ENCODE measurements at regions not wholly inside any gene's neighbourhood (a gene's known extent, or its start where the extent isn't known, plus 50 kb on each side); places are given as distances from the start of the nearest gene placed in this dataset.

DNA sequence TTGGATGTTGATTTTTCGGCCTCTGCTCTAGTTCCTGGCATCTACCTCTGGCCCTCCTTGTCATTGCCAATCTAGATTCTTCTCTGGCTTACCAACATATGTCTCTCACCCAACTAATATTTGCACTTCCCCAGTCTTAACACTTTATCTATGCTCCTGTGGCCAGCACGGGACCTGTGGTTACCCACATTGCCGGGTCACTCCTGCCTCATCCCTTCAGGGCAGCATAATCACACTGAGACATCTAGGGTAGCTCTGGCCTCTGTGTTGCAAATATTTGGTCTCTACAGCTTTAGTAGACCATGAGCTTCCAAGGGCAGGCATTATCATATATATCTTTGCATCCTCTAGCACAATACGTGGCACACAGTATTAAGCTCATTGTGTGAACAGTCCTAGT lies 182.0 kb upstream of the ARHGAP20 start:
- H2AFZ ChIP-seq (ENCODE audit: low read depth): no peak overlapping the region

DNA sequence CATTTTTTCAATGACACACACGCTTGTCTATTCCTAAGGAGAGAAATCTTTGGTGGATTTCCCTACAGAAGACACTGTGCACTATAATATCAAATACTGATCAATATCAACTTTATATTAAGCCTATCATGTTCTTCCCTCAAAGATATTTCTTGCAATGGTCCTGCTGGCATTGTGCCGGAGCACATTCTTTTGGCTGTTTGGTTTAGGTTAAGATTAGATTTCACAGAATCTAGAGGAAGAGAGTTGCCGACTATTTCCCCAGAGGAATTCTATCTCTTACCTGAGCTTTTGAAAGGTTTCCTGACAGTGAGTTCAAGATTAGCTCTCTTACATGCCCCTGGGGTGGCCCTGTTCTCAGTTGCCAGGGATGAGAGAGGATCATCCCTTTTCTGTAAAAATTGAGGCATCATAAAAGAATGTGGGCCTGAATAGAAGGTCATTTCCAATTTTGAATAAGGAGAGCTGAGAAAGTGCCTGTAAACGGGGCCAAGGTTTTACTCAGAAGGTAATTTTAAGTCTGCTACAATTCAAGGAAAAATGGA lies 180.6 kb upstream of the ARHGAP20 start:
- H3K9ac ChIP-seq: no peak overlapping the region
- no peak overlapping the region for H3K4me3 ChIP-seq (IDR thresholded peaks at IDR 0.05; ENCODE audit: insufficient read depth, low read depth, low read length)
- no peaks in the 10 kb centered on the region for H3K27me3 ChIP-seq (ENCODE audit: insufficient read depth, low read depth)
- no peak overlapping the region for H3K4me2 ChIP-seq
- no peaks in the 10 kb centered on the region for H3K36me3 ChIP-seq (ENCODE audit: insufficient read depth)
- no peak overlapping the region for H3K27ac ChIP-seq
- H2AFZ ChIP-seq (ENCODE audit: low read depth): no peak overlapping the region
- no peaks in the 10 kb centered on the region for H4K20me1 ChIP-seq (ENCODE audit: insufficient read depth)
- H3K4me1 ChIP-seq (ENCODE audit: low read depth, poor library complexity, severe bottlenecking): no peaks in the 10 kb centered on the region
- H3K79me2 ChIP-seq (ENCODE audit: insufficient read depth, low read depth): no peaks in the 10 kb centered on the region
- TF ChIP-seq, protein P1, sequence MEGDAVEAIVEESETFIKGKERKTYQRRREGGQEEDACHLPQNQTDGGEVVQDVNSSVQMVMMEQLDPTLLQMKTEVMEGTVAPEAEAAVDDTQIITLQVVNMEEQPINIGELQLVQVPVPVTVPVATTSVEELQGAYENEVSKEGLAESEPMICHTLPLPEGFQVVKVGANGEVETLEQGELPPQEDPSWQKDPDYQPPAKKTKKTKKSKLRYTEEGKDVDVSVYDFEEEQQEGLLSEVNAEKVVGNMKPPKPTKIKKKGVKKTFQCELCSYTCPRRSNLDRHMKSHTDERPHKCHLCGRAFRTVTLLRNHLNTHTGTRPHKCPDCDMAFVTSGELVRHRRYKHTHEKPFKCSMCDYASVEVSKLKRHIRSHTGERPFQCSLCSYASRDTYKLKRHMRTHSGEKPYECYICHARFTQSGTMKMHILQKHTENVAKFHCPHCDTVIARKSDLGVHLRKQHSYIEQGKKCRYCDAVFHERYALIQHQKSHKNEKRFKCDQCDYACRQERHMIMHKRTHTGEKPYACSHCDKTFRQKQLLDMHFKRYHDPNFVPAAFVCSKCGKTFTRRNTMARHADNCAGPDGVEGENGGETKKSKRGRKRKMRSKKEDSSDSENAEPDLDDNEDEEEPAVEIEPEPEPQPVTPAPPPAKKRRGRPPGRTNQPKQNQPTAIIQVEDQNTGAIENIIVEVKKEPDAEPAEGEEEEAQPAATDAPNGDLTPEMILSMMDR (conservative IDR thresholded peaks at IDR 0.05; ENCODE audit: low read depth, low read length): no peak

More for the DNA sequence above, 182.0 kb upstream of the ARHGAP20 start:
- Histone ChIP-seq H3K27ac (no peak overlapping the region), H3K4me1 (ENCODE audit: low read depth, poor library complexity, severe bottlenecking) (no peaks in the 10 kb centered on the region), H3K4me3 (IDR thresholded peaks at IDR 0.05; ENCODE audit: insufficient read depth, low read depth, low read length) (no peak overlapping the region), H3K36me3 (ENCODE audit: insufficient read depth) (no peaks in the 10 kb centered on the region), H4K20me1 (ENCODE audit: insufficient read depth) (no peaks in the 10 kb centered on the region), H3K4me2 (no peak overlapping the region), H3K9ac (no peak overlapping the region), H3K27me3 (ENCODE audit: insufficient read depth, low read depth) (no peaks in the 10 kb centered on the region), H3K79me2 (ENCODE audit: insufficient read depth, low read depth) (no peaks in the 10 kb centered on the region)
- TF ChIP-seq, protein P1 (conservative IDR thresholded peaks at IDR 0.05; ENCODE audit: low read depth, low read length): no peak

DNA sequence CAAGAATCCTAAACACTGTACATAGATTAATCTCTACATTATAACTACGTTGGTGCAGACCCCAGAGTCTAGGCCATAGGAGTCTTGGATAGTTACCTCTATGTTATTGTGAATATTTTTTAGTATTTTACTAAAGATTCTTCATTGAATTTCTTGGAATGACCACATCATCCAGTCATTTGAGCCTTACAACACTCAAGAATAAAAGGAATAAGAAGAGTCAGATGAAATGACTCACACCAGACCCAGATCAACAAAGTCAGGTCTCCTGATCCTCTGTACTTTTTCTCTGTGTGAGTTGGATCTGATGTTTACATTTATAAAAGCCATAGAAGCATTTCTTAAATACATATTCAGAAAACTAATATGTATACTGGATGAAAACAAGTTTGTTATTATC lies 179.2 kb upstream of the ARHGAP20 start:
- TF ChIP-seq, protein P1 (conservative IDR thresholded peaks at IDR 0.05; ENCODE audit: low read depth, low read length): no peak
- no peak overlapping the region for H3K4me3 ChIP-seq (IDR thresholded peaks at IDR 0.05; ENCODE audit: insufficient read depth, low read depth, low read length)
- H3K9ac ChIP-seq: no peak overlapping the region
- H3K4me2 ChIP-seq: no peak overlapping the region
- no peaks in the 10 kb centered on the region for H3K79me2 ChIP-seq (ENCODE audit: insufficient read depth, low read depth)
- H4K20me1 ChIP-seq (ENCODE audit: insufficient read depth): no peaks in the 10 kb centered on the region
- H3K27ac ChIP-seq: no peak overlapping the region
- H3K4me1 ChIP-seq (ENCODE audit: low read depth, poor library complexity, severe bottlenecking): no peaks in the 10 kb centered on the region
- no peak overlapping the region for H2AFZ ChIP-seq (ENCODE audit: low read depth)
- H3K27me3 ChIP-seq (ENCODE audit: insufficient read depth, low read depth): no peaks in the 10 kb centered on the region
- H3K36me3 ChIP-seq (ENCODE audit: insufficient read depth): no peaks in the 10 kb centered on the region

DNA sequence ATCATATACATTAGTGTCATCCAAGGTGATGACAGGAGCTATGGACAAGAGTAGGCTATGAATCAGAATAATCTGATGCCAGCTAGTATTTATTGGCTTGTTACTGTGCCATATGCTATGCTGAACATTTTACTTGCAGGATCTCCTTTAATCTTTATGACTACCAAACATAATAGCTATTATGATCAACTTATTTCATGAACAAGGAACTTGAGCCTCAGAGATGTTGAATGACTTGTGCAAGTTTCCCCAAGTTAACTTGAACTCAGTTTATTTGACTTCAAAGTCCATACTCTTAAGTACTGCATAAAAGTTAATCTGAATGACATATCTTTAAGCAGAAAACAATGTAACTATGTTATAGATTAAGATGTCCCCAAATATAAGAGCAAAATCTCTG lies 178.8 kb upstream of the ARHGAP20 start:
- no peaks in the 10 kb centered on the region for H3K27me3 ChIP-seq (ENCODE audit: insufficient read depth, low read depth)
- no peak overlapping the region for H2AFZ ChIP-seq (ENCODE audit: low read depth)
- TF ChIP-seq, protein P1 (conservative IDR thresholded peaks at IDR 0.05; ENCODE audit: low read depth, low read length): no peak
- H3K79me2 ChIP-seq (ENCODE audit: insufficient read depth, low read depth): no peaks in the 10 kb centered on the region
- H3K4me3 ChIP-seq (IDR thresholded peaks at IDR 0.05; ENCODE audit: insufficient read depth, low read depth, low read length): no peak overlapping the region
- H3K36me3 ChIP-seq (ENCODE audit: insufficient read depth): no peaks in the 10 kb centered on the region
- H3K4me2 ChIP-seq: no peak overlapping the region
- H3K27ac ChIP-seq: no peak overlapping the region
- H4K20me1 ChIP-seq (ENCODE audit: insufficient read depth): no peaks in the 10 kb centered on the region
- H3K4me1 ChIP-seq (ENCODE audit: low read depth, poor library complexity, severe bottlenecking): no peaks in the 10 kb centered on the region
- H3K9ac ChIP-seq: no peak overlapping the region
